Kidney (tissue), 13 donors: ENCODE measurements at regions not wholly inside any gene's neighbourhood (a gene's known extent, or its start where the extent isn't known, plus 50 kb on each side); places are given as distances from the start of the nearest gene placed in this dataset.

ENCODE experiments used
- DNase-seq, 5 donors: peaks; one replicate each; pipeline ENCODE4 v3.0.0-alpha.2; 2013 to 2020
- FAIRE-seq: peaks from 2 replicates; lab custom pipeline; 2012; peaks lifted over from hg19 to GRCh38; lab: Jason Lieb, UNC
- H3K27ac ChIP-seq, 2 donors: one replicate each; pipeline ENCODE4 v1.7.0; 2013; ENCODE audit warnings: low read depth in 2 of 2, low read length in 2 of 2, inconsistent platforms in 1 of 2
- H3K27me3 ChIP-seq: one replicate; pipeline ENCODE4 v1.7.1; 2013; ENCODE audit warnings: low read length, inconsistent platforms; ENCODE audit not compliant: control insufficient read depth, insufficient read depth
- H3K36me3 ChIP-seq, 3 donors: one replicate each; pipeline versions ENCODE4 v1.7.0 to v1.7.1; 2013; ENCODE audit warnings: low read length in 3 of 3, control low read depth in 1 of 3, inconsistent platforms in 1 of 3; ENCODE audit not compliant: insufficient read depth in 3 of 3, control insufficient read depth in 2 of 3
- H3K4me1 ChIP-seq, 3 donors: one replicate each; pipeline versions ENCODE4 v1.7.0 to v1.7.1; 2013; ENCODE audit warnings: low read length in 3 of 3, inconsistent platforms in 1 of 3, low read depth in 1 of 3; ENCODE audit not compliant: control insufficient read depth in 2 of 3, insufficient read depth in 2 of 3
- H3K4me3 ChIP-seq, 3 donors: one replicate each; pipeline versions ENCODE4 v1.7.0 to v1.8.1; 2013; ENCODE audit warnings: low read length in 3 of 3, control low read depth in 1 of 3, inconsistent platforms in 1 of 3
- H3K9ac ChIP-seq, 3 donors: one replicate each; pipeline versions ENCODE4 v1.7.0 to v1.7.1; 2013; ENCODE audit warnings: low read length in 3 of 3, control low read depth in 1 of 3, inconsistent platforms in 1 of 3
- H3K9me3 ChIP-seq, 3 donors: one replicate each; pipeline versions ENCODE4 v1.7.0 to v1.7.1; 2013; ENCODE audit warnings: low read length in 3 of 3, control low read depth in 1 of 3, inconsistent platforms in 1 of 3; ENCODE audit not compliant: control insufficient read depth in 2 of 3, insufficient read depth in 1 of 3
- intact Hi-C: fragments of 100-400 bp; cut with DNase I; formaldehyde crosslinking; loops from one replicate; pipeline ENCODE4 v1.11.1; 2022
- TF ChIP-seq, protein P1 (sequence below): IDR thresholded peaks from 3 replicates; pipeline ENCODE4 v1.5.1; 2012; ENCODE audit warnings: mild to moderate bottlenecking, moderate library complexity, borderline replicate concordance; ENCODE audit not compliant: insufficient read depth; ENCODE audit errors: extremely low read depth
- donor health status: control.
- donor health status: control.
- donor health status: control.
- donor health status: control.
- donor health status: control.
- donor health status: DM: yes; HTN: yes; CAD: no.
- donor health status: Normal renal cell carcinoma (clear cell type).

- FAIRE-seq, result no peak
- H3K27me3 ChIP-seq, result no peaks in the 10 kb centered on the region
- H3K36me3 ChIP-seq, result no peaks in the 10 kb centered on the region
- H3K27ac ChIP-seq, result no peak overlapping the region
- H3K9ac ChIP-seq, result no peak overlapping the region
- intact Hi-C loops, result no loop called here
- H3K4me1 ChIP-seq, result no peaks in the 10 kb centered on the region
- TF ChIP-seq, protein P1, sequence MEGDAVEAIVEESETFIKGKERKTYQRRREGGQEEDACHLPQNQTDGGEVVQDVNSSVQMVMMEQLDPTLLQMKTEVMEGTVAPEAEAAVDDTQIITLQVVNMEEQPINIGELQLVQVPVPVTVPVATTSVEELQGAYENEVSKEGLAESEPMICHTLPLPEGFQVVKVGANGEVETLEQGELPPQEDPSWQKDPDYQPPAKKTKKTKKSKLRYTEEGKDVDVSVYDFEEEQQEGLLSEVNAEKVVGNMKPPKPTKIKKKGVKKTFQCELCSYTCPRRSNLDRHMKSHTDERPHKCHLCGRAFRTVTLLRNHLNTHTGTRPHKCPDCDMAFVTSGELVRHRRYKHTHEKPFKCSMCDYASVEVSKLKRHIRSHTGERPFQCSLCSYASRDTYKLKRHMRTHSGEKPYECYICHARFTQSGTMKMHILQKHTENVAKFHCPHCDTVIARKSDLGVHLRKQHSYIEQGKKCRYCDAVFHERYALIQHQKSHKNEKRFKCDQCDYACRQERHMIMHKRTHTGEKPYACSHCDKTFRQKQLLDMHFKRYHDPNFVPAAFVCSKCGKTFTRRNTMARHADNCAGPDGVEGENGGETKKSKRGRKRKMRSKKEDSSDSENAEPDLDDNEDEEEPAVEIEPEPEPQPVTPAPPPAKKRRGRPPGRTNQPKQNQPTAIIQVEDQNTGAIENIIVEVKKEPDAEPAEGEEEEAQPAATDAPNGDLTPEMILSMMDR, result no peak
- no peak overlapping the region for H3K4me3 ChIP-seq
- DNase-seq, result no peak
- no peaks in the 10 kb centered on the region for H3K9me3 ChIP-seq
Observed at GRCh38 chr4:123042095-123042494, 119.7 kb upstream of the NUDT6 start.

DNA sequence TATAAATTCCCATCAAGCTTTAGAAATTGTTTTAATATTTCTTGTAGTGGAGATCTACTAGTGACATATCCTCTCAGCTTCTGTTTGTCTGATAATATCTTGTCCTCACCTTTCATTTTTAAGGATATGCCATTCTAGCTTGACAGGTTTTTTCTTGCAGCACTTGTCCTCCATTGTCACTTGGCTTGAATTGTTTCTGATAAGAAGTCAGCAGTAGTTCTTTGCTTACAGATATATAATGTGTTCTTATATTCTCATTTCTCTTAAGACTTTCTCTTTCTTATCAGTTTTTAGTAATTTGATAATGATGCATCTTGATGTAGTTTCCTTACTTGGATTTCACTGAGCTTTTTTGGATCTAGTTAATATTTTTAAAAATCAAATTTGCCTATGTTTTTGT lies 120.6 kb upstream of the NUDT6 start:
- no peak overlapping the region for H3K27ac ChIP-seq
- DNase-seq (no peak), FAIRE-seq (no peak)
- H3K9me3 ChIP-seq, result peaks cover 0 to 4% (median 3%) of the 10 kb centered on the region in 3 donors
- no peaks in the 10 kb centered on the region for H3K4me1 ChIP-seq
- intact Hi-C loops, result no loop called here
- no peaks in the 10 kb centered on the region for H3K27me3 ChIP-seq
- TF ChIP-seq, protein P1, result no peak
- no peaks in the 10 kb centered on the region for H3K36me3 ChIP-seq
- no peak overlapping the region for H3K4me3 ChIP-seq
- no peak overlapping the region for H3K9ac ChIP-seq

GRCh38 chr4:123043793-123044425 lies 121.5 kb upstream of the NUDT6 start:
- Histone ChIP-seq H3K9ac (no peak overlapping the region), H3K4me1 (no peaks in the 10 kb centered on the region), H3K27ac (no peak overlapping the region), H3K9me3 (peaks cover 0 to 6% (median 4%) of the 10 kb centered on the region in 3 donors), H3K27me3 (no peaks in the 10 kb centered on the region), H3K36me3 (no peaks in the 10 kb centered on the region), H3K4me3 (no peak overlapping the region)
- TF ChIP-seq, protein P1, result no peak
- intact Hi-C loops, result no loop called here
- DNase-seq (no peak), FAIRE-seq (no peak)

- TF ChIP-seq, protein P1, result no peak
- peaks cover 0 to 6% (median 4%) of the 10 kb centered on the region in 3 donors for H3K9me3 ChIP-seq
- H3K4me1 ChIP-seq, result no peaks in the 10 kb centered on the region
- no peak for FAIRE-seq
- H3K36me3 ChIP-seq, result no peaks in the 10 kb centered on the region
- no peak overlapping the region for H3K9ac ChIP-seq
- no peaks in the 10 kb centered on the region for H3K27me3 ChIP-seq
- intact Hi-C loops, result no loop called here
- H3K27ac ChIP-seq, result no peak overlapping the region
- no peak for DNase-seq
- no peak overlapping the region for H3K4me3 ChIP-seq
Observed at GRCh38 chr4:123046096-123046495, 123.7 kb upstream of the NUDT6 start.
